Small intestine (tissue), 7 donors: ENCODE measurements at regions not wholly inside any gene's neighbourhood (a gene's known extent, or its start where the extent isn't known, plus 50 kb on each side); places are given as distances from the start of the nearest gene placed in this dataset.
"Not testable (repeated sequence)": the region's sequence is repeated elsewhere in the genome, so short reads cannot be mapped to it uniquely, and the experiment has no call there.

Experiments
- DNase-seq, 2 donors: peaks; one replicate each; pipeline versions ENCODE4 v3.0.0 to v3.0.0-alpha.2; 2013
- FAIRE-seq: peaks from 2 replicates; lab custom pipeline; 2012; peaks lifted over from hg19 to GRCh38; lab: Jason Lieb, UNC
- H3K27ac ChIP-seq, 3 donors: one replicate each; pipeline ENCODE4 v1.5.1; 2013; ENCODE audit warnings: low read length in 2 of 3, mild to moderate bottlenecking in 2 of 3, control low read depth in 1 of 3, inconsistent platforms in 1 of 3, low read depth in 1 of 3, moderate library complexity in 1 of 3
- H3K27me3 ChIP-seq, 3 donors: one replicate each; pipeline ENCODE4 v1.6.1; 2013; ENCODE audit warnings: low read length in 3 of 3, inconsistent platforms in 1 of 3; ENCODE audit not compliant: control insufficient read depth in 3 of 3, insufficient read depth in 3 of 3
- H3K36me3 ChIP-seq, 3 donors: one replicate each; pipeline ENCODE4 v1.6.1; 2013; ENCODE audit warnings: low read length in 3 of 3, inconsistent platforms in 1 of 3, low read depth in 1 of 3, mild to moderate bottlenecking in 1 of 3, moderate library complexity in 1 of 3; ENCODE audit not compliant: control insufficient read depth in 3 of 3, insufficient read depth in 2 of 3
- H3K4me1 ChIP-seq, 3 donors: one replicate each; pipeline ENCODE4 v1.6.1; 2013; ENCODE audit warnings: low read length in 2 of 3, inconsistent platforms in 1 of 3, low read depth in 1 of 3, mild to moderate bottlenecking in 1 of 3, moderate library complexity in 1 of 3; ENCODE audit not compliant: control insufficient read depth in 3 of 3, insufficient read depth in 2 of 3
- H3K4me3 ChIP-seq, 3 donors: one replicate each; pipeline ENCODE4 v1.5.1; 2013; ENCODE audit warnings: low read length in 3 of 3, control low read depth in 1 of 3, inconsistent platforms in 1 of 3, low read depth in 1 of 3, mild to moderate bottlenecking in 1 of 3, moderate library complexity in 1 of 3
- H3K9me3 ChIP-seq, 2 donors: one replicate each; pipeline ENCODE4 v1.6.1; 2013; ENCODE audit warnings: low read depth in 1 of 2, low read length in 1 of 2; ENCODE audit not compliant: control insufficient read depth in 2 of 2, insufficient read depth in 1 of 2
- WGBS, 3 donors: extraction: QIAGEN DNeasy Blood & Tissue Kit; methylation state at CpG; one replicate each; pipeline ENCODE4 v1.1.7; 2013; 5-methylcytosine and 5-hydroxymethylcytosine counted together
- donor health status: healthy with polysubstance abuse.
- donor health status: control.
- donor health status: control.
- donor health status: Bipolar disorder and iron deficiency.
- donor health status: healthy.

DNA sequence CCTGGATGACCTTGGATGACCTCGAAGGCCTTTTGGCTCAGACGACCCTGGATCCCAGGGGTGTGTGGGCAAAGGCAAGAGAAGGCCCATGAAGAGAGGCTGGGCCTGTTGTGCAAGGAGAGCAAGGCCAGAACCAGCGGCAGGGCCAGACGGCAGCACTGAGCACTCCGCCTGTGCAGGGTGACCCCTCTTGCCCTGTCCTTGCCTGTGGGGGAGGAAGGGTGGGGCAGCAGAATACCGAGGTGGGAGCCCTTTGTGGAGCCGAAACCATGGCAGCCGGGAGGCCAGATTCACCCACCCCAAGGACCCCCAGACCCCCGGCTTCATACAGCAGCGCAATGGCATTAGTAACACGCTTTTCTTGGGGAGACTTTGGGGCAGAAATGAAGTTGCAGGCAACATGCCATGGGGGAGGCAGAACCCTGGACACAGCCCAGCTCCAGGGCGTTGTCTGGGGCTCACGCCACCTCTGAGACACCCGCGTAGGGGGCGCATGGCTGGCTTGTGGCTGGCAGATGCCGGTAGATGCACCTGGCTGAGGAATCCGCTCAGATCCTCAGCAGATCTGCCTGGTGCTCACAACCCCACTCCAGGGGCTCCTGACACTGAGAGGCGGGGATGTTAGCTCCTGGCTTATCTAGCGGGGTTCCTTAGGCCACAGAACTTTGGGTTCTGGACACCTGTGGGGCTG is 114.5 kb downstream of the FAM53A start:
- WGBS, 3 donors = 53 to 73% (median 58%) methylated on average over 20 of the region's 20 CpGs
- peaks cover 0 to 12% (median 0%) of the 10 kb centered on the region in 3 donors for H3K4me1 ChIP-seq
- H3K27me3 ChIP-seq = peaks cover 0 to 25% (median 2%) of the 10 kb centered on the region in 3 donors
- no peak for DNase-seq
- H3K36me3 ChIP-seq = no peaks in the 10 kb centered on the region
- H3K4me3 ChIP-seq = no peak overlapping the region
- no peak for FAIRE-seq
- H3K27ac ChIP-seq = no peak overlapping the region
- no peaks in the 10 kb centered on the region for H3K9me3 ChIP-seq

DNA sequence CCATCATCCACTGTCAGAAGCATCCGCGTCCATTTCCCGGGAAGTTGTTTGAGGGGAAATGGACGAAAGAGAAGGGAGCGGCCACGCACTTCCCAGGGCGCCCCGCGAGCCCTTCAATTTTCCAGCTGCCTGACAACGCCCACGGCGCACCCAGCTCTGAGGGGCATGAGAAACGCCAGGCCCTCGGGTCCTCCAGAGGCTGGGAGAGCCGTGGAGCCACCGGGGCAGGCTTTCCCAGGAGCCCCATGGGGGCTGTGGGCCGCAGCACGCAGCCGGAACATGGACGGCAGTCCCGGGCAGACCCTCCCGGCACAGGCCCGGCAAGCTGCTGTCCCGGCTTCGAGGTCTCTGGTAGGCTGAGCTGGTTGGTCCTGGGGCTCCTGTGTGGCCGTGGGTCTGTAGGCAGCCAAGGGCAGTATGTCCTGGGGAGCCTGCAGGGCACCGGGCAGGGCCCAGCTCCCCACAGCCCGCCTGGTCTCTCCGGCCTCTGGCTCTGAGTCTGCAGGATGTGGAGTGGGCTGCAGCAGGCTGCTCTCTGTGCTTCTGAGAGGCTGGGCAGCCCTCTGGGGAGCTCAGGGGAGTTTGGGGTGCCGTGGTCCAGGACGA is 115.2 kb downstream of the FAM53A start:
- FAIRE-seq = no peak
- no peaks in the 10 kb centered on the region for H3K36me3 ChIP-seq
- H3K9me3 ChIP-seq = no peaks in the 10 kb centered on the region
- H3K27ac ChIP-seq = no peak overlapping the region
- peaks cover 0 to 24% (median 4%) of the 10 kb centered on the region in 3 donors for H3K27me3 ChIP-seq
- DNase-seq = no peak
- WGBS, 3 donors = 71 to 77% (median 71%) methylated on average over 31 of the region's 31 CpGs
- H3K4me1 ChIP-seq = peaks cover 0 to 12% (median 0%) of the 10 kb centered on the region in 3 donors
- no peak overlapping the region for H3K4me3 ChIP-seq

DNA sequence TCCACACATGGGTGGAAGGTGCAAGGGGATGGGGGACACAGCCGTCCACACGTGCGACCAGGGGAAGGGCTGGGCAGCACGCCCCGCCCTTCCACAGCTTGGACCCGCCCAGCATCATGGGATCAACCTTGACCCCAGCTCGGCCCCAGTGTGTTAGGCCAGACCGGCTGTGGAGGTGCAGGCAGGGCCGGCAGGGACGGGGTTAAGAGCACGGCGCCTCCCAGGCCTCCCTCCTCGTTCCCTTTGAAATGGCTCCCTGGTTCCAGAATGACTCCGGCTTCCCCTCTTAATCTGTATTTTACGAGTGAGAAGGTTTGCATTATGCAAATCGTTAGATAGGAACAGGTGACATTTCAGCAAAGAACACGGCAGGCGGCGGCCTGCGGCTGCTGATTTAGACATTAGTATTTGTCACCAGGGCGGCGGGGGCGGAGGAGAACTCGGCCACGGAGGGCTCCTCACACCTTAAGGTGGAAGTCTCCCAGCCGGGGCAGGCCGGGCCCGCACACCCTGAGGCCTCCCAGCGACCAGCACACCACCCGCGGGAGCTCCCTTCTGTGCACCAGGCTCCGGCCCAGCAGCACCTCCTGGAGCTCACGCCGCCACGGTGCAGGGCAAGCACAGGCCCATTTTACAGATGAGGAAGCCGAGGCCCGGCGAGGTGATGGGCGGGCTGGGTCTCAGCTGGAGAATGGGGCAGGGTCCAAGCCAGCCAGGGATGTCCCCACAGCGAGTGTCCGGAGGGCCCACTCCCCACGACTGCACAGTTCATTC is 116.1 kb downstream of the FAM53A start:
- no peak overlapping the region for H3K4me3 ChIP-seq
- H3K4me1 ChIP-seq = peaks cover 0 to 12% (median 0%) of the 10 kb centered on the region in 3 donors
- no peaks in the 10 kb centered on the region for H3K9me3 ChIP-seq
- H3K27me3 ChIP-seq = peaks cover 0 to 24% (median 7%) of the 10 kb centered on the region in 3 donors
- H3K36me3 ChIP-seq = no peaks in the 10 kb centered on the region
- DNase-seq (peak in 1 of 2 donors; percentile 24), FAIRE-seq (no peak)
- H3K27ac ChIP-seq = no peak overlapping the region
- WGBS, 3 donors = 22 to 45% (median 33%) methylated on average over 41 to 42 of the region's 42 CpGs

DNA sequence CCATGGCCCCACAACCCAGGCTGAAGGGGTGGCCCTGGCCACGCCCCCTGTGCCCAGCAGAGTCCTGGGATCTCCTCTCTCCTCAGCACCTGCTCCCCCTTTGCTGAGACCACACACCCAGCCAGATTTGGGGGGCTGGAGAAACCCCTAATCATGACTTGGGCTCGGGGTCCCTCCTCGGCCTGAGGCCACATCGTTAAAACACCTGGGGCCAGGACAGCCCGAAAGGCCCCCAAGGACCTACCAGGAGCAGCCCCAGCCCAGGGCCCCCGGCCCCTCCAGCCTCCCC is 116.7 kb downstream of the FAM53A start:
- Histone ChIP-seq H3K27me3 (peaks cover 0 to 24% (median 7%) of the 10 kb centered on the region in 3 donors), H3K4me3 (no peak overlapping the region), H3K4me1 (peaks cover 0 to 12% (median 0%) of the 10 kb centered on the region in 3 donors), H3K36me3 (no peaks in the 10 kb centered on the region), H3K9me3 (no peaks in the 10 kb centered on the region), H3K27ac (no peak overlapping the region)
- WGBS, 3 donors = 62 to 79% (median 70%) methylated on average over 5 to 6 of the region's 6 CpGs
- no peak for FAIRE-seq
- no peak for DNase-seq

DNA sequence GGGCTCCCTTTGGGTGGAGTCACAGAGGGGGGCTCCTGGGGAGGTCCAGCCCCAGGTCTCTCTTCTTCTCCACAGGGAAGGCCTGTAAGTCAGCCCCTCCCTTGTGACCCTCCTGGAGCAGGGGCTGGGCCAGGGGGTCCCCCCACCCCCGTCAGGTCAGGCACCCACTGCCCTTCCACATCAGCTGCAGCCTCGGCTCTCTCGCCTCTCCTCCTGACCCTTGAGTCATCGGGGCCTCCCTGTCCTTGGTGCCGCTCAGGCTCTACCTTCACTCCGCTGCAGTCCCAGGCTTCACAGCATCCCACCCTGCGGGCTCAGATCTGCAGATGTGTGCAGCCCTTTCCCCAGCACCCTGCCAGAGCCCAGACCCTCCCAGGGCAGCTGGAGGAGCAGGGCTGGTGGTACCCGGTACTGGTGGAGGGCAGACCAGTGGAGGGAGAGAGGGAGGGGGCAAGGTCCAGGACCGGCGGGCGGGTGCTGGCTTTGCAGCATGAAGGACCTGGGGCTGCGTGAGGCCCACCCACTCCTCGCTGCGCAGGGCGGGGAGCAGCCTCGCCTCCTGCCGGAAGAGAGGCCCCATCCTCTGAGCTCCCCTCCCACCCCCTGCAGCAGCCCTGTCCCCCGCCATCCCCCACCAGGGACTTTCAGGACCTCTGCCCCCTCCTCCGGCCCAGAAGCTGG is 117.1 kb downstream of the FAM53A start:
- FAIRE-seq (no peak), DNase-seq (peak in 1 of 2 donors; percentile 68)
- no peaks in the 10 kb centered on the region for H3K9me3 ChIP-seq
- WGBS, 3 donors = 16 to 50% (median 38%) methylated on average over 15 to 19 of the region's 19 CpGs
- peak overlapping the region in 1 of 3 donors; percentile 25 for H3K27ac ChIP-seq
- H3K4me1 ChIP-seq = peaks cover 0 to 12% (median 0%) of the 10 kb centered on the region in 3 donors
- H3K36me3 ChIP-seq = no peaks in the 10 kb centered on the region
- no peak overlapping the region for H3K4me3 ChIP-seq
- peaks cover 0 to 24% (median 7%) of the 10 kb centered on the region in 3 donors for H3K27me3 ChIP-seq

DNA sequence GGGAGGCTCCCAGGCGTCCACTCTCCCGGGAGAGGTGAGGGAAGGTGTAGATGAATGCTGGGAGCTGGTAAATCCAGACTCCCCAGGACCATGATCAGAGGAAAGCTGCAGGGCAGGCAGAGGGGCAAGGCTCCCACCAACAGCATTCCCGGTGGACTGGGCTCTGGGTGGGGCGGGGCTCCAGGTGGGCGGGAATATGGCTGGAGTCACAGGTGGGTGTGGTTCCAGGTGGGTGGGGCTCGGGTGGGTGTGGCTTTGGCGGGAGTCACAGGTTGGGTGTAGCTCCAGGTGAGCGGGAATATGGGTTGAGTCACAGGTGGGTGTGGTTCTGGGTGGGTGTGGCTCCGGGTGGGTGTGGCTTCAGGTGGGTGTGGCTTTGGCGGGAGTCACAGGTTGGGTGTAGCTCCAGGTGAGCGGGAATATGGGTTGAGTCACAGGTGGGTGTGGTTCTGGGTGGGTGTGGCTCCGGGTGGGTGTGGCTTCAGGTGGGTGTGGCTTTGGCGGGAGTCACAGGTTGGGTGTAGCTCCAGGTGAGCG is 117.7 kb downstream of the FAM53A start:
- H3K4me1 ChIP-seq = peaks cover 0 to 12% (median 0%) of the 10 kb centered on the region in 3 donors
- DNase-seq = peak; percentile 25 to 63
- not testable (repeated sequence) for FAIRE-seq, H3K9me3 ChIP-seq, H3K27ac ChIP-seq, H3K36me3 ChIP-seq, H3K4me3 ChIP-seq
- WGBS, 3 donors = 9 to 44% (median 20%) methylated on average over 8 to 14 of the region's 14 CpGs
- H3K27me3 ChIP-seq = peaks cover 0 to 30% (median 7%) of the 10 kb centered on the region in 3 donors

DNA sequence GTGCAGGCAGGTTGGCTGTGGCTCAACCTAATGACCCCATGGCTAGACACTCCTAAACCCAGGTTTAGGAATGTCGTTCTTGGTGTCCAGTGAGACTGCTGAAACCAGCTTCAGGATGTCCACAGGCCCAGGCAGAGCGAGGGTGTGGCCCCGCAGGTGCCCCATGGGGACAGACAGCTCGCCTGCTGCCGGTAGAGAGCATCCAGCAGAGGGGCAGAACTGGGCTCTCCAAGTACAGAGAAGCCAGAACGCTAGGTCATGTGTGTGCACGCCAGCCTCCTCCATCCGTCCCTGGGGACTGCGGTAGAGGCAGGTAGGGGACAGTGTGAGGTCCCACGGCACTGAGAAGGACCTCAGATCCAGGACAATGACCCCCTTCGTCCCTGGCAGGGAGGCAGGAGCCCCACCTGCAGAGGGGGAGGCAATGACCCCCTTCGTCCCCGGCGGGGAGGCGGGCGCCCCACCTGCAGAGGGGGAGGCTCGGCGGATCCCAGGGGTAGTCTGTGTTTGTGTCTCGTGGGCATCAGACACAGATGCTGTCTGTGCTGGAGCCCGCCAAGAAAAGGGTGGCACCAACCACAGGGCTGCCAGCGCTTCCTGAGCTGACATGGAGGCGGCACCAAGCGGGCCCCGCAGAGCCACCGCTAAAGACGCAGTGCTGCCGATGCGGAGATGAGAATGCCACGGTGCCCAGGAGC is 118.4 kb downstream of the FAM53A start:
- peaks cover 0 to 32% (median 7%) of the 10 kb centered on the region in 3 donors for H3K27me3 ChIP-seq
- DNase-seq = no peak

More for the DNA sequence above, 118.4 kb downstream of the FAM53A start:
- no peak overlapping the region for H3K4me3 ChIP-seq
- no peak overlapping the region for H3K27ac ChIP-seq
- no peaks in the 10 kb centered on the region for H3K36me3 ChIP-seq
- no peak for FAIRE-seq
- no peaks in the 10 kb centered on the region for H3K9me3 ChIP-seq
- peaks cover 0 to 12% (median 0%) of the 10 kb centered on the region in 3 donors for H3K4me1 ChIP-seq
- WGBS, 3 donors = 73 to 76% (median 75%) methylated on average over 29 of the region's 29 CpGs
